HG03432 (cell line): ENCODE measurements at regions not wholly inside any gene's neighbourhood (a gene's known extent, or its start where the extent isn't known, plus 50 kb on each side); places are given as distances from the start of the nearest gene placed in this dataset.
A peak's percentile ranks its signal among the peaks of the same experiment; 100 is the strongest.

Experiments used
- ATAC-seq: cut with Tn5 transposase; IDR thresholded peaks from one replicate; pipeline ENCODE4 v1.9.1; 2021; ENCODE audit warnings: mild to moderate bottlenecking, moderate library complexity; ENCODE audit not compliant: unreplicated experiment

DNA sequence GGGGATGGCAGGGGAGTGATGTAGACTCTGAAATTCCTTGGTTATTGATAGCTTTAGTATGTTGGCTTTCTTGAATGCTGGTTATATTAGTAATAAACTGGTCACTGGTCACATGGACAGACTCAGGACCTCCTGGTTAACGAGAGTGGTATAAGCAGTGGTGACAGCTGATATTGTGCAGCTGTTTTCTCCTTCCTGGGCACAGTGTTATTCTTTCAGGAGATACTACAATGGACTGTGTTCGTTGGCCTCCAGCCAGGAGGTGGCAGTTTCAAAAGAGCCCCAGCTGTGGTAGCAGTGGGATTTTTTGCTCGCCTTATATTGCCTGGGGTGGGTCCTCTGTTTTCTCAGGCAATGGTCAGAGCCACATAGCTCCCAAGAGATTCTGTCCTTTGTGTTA is 181.6 kb upstream of the RBMS3 start:
- ATAC-seq, result peak; percentile 40

DNA sequence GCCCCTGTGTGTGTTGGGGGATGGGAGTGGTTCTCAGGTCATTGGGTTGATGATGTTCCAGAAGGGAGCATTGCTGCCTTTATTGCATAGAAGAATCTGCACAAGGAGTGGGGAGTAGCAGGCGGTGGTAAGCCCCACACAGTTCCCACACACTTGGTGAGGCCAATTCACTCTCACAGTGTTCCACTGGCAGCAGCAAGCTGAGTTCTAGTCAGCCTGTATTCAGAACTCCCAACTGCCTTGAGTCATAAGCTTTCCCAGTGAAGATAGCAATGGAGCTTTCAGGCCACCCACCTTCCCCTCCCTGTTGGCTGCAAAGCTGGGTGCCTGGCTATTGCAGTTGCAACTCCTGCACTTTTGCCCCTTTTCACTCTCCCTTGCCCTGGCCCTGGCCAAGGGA is 181.1 kb upstream of the RBMS3 start:
- no peak for ATAC-seq

DNA sequence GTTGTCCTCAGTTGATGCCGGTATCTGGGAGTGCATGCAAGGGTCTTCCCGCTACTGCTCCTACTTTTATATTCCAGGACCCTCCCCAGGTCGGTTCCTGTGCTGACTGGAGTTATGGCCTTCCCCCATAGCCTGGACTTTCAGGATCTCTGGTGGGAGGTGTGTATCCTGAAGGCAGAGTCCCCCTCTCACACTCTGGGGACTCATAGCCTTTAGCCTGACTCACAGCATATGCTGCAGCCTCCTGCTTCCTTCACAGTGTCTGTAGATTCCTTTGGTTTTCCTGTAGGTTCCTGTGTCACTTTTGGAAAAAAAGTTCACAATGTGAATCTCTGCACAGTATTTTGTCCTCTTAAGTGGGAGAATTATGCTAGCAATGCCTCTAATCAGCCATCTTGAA is 180.6 kb upstream of the RBMS3 start:
- no peak for ATAC-seq

DNA sequence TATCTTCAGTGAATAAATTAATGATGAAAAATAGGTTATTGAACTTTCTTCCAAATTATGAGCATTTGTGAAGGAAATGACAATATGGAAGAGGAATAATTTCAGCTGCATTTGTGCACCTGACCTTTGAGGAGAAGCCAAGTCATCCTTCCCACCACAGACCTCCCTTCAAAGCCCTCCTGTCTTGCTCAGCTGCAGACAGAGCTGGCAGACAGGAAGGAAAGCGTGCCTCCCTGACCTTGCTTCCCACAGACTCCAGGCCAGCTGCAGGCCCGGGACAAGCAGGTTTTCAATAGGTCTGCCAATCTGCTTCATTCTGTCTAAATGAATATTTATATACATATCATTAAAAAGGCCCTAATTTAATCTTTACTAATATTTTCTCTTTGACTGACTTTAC is 152.9 kb upstream of the RBMS3 start:
- no peak for ATAC-seq

DNA sequence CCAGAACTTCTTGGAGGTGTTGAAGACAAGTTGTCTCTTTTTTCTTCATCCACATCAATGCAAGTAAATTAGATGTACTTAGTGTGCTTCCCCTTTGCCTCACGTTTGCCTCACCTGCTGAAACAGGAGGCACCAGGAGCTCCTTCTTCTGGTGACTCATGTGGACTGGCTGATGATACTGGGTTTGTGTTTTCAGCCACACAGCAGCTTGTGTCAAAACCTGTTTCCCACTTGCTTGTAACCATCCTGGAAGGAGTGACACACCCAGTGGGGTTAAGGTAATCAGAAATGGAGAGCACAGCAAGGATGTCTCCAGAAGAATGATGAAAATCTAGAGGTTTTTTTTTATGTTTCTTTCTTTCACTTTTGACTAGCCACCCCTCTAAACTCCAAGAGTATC is 143.3 kb upstream of the RBMS3 start:
- ATAC-seq, result no peak

DNA sequence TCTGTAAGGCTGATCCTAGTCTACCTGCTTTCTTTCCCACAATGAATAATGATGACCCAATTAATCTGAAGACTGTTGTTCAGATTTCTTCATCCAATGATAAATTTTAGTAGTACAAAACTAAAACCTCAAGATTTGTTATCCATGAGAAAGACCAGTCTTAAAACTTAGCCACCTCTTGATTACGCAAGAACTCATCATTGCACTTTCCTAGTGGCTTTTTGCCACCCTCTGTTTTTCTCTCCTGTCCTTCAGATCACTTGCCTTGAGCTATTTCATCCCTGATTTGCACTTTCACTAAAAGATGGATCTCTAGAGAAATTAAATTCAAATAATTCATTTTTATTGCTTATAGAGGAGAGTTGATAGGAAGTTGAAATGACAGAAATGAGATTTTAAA is 142.7 kb upstream of the RBMS3 start:
- ATAC-seq, result no peak

DNA sequence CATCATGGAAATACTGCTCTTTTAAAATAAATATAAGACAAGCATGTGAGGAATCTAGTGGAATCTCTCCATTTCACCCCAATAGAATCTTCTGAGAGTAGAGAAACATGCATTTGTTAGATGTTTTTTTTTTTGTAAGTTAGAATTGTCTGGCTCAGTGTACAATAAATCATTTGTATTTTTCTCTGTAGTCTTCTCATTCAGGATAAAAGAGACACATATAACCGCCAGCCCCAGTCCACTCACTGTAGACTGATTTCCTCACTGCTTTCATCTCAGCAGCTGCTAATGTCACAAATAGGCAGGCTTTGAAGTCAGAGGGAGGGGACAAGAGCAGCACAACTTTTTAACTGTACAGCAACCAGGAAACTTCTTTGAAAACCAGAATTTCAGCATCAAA is 140.2 kb upstream of the RBMS3 start:
- no peak for ATAC-seq

DNA sequence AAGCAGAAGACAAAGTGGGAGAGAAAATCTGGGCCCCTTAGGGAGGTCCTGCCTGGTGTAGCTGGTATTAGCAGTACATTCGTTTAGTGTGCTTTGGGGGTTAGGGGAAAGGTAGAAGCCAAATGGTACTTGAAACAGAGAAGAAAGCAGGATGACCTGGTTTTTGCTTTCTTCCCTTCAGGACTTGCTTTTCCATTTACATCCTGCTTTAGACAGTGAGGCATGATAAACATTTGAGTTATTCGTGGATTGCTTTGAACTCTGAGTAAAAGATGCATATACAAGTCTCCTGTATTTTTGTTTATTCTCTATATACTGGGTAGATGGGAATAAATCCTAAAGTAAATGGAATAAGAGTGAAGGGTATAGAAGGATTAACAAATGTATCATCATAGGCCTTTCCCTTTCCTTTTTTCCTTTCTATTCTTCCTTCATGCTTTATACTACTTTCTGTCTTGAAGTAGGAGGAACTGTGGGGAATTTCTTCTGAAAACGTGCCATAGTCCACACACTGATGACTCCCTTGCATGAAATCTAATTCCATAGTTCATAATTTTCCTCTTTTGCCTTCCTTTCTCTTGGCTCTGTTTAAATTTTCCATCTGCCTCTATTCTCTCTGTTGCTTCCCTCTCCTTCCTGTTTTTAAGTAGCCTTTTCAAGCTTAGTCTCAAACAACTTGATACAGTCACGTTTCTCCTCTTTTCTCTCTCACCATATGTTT is 139.5 kb upstream of the RBMS3 start:
- no peak for ATAC-seq

DNA sequence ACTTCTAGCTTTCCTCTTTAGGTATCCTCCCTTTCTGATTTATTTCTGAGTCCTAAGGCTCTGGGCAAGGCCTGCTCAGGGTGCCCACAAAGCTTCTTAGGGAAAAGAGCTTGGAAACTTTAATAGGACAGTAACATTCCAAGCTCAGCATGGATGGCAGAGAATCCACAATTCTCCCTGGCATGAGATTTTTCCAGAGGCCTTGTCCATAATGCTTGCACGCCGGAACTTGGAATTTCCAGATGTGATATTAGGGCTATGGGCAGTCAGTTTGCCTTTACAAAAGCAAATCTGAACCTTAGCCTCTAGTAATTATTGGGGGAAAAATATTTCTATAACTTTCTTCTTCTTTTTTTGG is 139.0 kb upstream of the RBMS3 start:
- ATAC-seq, result no peak

DNA sequence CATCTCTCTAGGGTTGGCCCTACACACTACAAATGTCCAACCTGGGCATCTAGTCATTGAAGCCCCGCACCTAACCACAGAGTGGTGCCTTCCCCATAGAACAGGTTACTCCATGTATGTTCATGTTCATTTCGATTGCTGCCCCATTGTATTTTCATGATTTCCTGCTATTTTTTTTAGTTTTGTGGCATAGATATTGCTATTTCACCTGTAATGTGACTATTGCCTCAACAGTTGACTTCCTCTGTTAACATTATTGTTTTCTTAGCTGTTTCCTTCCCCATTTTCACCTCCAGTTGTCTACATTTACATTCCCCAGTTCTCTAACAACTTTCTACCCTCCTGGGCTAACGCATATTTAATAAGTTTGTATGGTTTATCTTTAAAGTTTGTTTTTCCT is 137.7 kb upstream of the RBMS3 start:
- no peak for ATAC-seq

DNA sequence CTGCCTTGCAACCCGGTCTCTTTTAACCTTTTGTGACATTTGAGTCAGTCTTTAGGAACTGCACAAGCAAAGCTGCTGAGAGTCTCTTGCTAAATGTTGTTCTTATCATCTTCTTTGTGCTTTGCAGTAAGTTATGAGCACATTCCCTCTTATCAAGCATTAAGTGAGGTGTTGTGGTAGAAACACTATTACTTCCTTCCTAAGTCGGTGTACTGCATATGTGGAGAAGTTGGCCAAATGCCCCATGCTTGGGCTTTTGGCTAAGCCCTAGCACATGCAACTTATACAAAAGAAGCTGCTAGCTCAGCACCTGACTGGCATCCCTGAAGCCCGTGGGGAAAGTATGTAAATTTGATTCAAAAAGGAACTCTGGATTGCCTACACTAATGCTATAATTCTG is 136.5 kb upstream of the RBMS3 start:
- ATAC-seq, result no peak

DNA sequence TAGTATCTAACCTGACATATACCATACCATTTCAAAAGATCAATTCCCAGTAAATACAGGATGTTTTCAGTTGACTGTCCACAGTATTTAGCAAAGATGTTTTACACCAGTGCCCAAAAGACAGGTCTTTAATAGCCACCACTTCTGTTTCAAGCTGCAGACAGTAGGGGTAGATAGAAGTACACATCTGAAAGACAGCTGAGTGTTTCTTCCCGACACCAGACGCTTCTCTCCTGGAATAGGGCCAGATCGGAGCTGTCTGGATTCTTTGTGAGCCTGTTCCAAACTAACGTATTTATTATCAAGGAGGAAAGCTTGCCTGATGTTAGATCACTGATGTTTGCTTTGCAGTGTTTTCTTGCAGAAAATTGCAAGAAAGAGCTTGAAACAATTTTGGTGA is 136.1 kb upstream of the RBMS3 start:
- no peak for ATAC-seq

DNA sequence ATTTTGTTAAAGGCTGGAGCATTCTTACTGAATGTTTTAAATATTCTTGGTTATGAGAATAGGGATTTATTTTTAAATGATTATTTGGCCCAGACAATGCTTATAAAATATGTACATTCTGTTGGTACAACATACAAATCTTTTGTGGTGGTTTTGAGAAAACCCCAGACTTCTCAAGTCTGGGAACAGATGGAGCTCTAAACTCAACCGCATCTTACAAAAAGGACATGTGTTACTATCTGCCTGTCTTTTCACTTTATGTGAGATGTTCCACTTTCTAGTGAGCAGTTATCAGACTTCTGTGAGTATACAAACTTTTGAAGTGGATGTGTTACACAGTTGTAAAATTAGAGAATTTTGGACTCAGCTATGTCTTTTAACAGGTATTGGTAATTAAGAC is 135.5 kb upstream of the RBMS3 start:
- ATAC-seq, result no peak

DNA sequence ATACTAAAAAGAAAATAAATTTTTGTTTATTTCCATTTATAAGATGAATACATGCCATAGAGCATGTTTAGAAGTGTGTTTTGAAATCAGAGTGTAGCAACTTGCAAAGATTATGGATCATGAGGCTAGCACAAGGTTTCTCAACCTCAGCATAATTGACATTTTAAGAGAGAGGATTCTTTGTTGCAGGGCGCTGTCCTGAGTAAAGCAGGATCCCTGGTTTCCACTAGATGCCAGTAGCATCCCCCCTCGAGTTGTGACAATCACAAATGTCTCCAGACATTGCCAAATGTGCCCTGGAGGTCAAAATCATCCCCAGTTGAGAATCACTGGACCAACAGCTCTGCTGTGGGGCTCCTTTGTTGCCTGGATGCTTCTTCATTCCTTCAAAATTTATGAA is 128.5 kb upstream of the RBMS3 start:
- ATAC-seq, result no peak

DNA sequence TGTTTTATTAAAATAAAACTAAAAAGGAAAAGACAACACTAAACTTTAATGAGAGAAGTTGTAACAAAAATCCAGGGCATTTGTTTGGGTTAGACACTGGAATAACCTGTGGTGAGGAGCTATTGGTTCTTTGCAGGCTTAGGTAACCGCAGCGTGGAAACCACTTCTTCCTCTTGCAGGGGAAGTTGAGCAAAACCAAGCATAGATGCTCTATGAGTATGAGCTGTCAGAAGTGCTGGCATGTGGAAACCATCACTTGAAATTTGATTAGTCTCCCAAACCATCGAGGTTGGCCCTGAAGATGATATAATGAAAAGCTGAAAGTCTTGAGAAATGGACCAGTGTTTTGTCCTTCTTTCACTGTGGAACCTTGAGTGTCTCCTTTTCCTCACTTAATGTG is 127.1 kb upstream of the RBMS3 start:
- ATAC-seq, result peak; percentile 91

DNA sequence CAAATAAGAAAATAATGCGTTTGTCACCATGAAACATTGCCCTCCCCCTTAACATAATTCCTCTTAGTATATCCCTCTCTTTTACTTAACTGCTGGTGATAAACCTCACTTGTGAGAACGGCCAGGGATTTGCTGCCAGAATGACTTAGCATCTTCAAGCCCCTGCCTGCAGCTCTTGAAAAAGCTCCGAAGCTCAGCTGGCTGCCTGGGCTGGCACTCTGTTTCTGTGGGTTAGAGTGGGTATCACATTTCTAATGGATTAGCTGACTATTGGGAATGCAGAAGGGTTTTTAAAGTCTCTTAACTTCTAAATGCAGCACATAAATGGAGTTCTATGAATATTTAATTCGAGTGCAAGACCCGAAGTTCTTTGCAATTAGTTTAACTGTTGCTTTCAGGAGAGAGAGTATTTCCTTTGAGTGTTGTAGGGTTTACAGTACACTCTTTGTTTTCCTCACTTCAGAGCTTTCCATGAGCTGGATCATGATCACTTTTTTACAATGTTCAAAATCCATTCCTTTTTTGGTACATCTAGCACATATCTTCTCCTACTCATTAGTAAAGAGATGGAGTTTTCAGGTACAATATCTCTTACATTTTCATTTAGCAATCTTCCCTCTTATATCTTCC is 124.7 kb upstream of the RBMS3 start:
- no peak for ATAC-seq

DNA sequence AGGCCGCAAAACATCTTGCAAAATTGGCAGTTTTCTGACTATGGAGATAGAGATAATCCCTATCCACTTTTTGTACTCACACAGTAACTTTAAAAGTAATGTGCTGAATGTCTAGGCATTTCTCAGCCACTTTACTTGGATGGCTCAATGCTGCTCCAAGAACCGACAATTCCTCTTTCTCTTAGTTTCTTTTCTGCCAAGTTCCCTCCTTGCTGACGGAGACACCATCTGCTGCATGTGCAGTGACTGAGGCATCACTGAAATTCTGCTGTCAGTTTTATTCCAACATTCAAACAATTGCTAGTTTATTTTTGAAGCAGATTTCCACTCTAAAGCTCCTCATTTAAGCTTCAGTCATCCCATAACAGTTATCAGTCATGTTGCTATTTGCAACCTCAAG is 116.0 kb upstream of the RBMS3 start:
- no peak for ATAC-seq

DNA sequence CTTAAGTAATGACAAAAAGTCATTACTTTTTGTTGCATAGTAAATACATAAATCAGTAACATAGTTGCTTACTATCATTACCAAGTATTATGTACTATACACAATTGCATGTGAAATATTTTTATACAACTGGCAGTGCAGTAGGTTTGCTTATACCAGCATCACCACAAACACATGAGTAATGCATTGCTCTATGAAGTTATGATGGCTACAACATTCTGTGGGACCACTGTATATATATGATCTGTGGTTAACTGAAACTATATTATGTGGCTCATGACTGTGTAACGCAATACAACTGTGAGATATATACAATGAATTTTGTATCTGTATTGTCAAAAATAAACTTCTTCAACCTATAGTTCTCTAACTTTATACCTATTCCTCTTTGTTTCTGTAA is 113.7 kb upstream of the RBMS3 start:
- ATAC-seq, result no peak

DNA sequence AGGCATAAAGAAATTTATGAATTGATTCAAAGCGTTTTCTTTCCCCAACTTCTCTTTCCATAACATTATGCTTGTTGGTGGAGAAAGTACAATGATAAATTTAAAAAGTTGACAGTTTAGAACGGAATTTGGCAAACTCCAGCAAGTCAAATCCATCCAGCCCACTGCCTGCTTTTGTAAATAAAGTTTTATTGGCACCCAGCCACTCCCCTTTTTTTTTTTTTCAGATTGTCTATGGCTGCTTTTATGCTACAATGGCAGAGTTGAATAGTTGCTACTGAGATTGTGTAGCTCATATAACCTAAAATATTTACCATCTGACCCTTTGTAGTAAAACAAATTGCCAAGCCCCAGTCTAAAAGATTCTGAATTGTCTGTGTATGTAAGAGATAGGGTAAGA is 112.8 kb upstream of the RBMS3 start:
- ATAC-seq, result no peak

DNA sequence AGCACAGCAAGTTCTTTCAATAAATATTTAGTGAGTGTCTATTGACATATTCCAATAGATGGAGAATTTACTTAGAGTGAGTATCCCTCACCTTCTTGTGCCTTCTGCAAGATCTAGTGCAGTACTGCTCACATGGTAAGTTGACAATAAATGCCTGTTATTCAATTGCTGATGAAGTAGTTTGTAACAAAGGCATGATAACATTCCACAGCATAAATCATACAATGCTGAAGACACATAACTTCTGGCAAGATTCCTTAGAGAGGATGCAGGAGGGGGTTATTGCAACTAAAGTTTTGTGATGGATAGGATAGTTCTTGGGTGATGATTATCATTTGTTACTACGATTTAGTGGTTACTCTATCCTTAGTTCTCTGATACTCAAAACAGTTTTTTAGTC is 112.2 kb upstream of the RBMS3 start:
- no peak for ATAC-seq

DNA sequence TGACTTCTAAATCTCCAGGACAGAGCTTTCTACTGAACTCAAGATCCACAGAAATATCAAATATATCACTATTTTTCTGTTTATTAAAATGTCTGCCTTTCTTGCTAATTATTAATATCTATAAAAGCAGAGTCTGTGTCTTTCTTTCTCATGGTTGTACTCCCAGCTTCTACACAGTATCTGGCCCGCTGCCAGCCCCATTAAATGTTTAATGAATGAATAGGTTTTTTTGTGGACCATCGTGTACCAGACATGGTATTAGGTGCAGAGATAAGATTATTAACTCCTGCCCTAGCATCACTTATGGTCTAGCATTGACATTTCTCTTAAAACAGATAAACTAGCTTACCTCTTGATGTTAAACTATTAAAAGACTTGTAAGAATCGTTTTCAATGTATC is 111.4 kb upstream of the RBMS3 start:
- ATAC-seq, result no peak

DNA sequence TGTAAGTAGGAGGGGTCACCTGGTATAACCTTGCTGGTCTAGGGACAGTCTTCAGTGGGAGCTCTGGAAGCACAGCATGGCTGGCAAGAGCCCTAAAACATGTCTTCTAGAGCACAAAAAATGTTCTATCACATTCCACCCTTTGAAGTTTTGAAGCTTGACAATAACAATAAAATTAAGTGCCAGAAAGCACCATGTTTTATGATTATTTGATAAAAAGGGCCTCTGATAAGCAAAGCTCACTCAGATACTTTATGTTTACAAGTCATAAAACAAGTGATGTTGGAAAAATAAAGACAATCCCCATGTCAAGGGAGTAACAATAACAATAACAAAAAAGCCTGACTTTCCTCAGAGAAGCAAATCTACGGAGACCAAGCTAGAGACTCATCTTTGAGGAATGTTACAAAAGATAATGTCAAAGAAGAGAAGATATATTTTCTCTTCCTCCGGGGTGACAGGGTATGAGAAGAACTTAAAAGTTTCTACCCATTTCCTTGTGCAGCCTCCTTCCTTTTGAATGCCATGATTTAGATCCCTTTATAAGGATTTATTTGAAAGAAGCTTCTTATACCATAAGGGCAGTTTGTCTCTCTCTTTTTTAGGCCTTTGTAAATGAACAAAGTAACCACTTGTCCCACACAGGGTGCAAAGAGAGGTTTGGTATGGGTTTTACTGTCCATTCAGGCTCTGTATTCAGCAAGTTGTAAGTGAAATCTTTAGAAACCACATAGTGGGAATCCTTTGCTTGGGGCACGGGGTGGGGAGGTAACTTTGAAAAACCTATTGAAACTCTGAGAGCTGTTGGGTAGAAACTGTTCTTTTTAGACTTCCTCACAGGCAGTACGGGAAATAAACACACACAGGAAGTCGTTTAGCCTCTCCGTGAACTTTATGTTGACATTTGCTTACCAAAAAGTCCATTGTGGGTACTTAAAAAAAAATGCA is 109.6 kb upstream of the RBMS3 start:
- peak; percentile 84 for ATAC-seq
